ENCODE measurements at regions not wholly inside any gene's neighbourhood (a gene's known extent, or its start where the extent isn't known, plus 50 kb on each side); places are given as distances from the start of the nearest gene placed in this dataset.

- TF ChIP-seq ETV6 (CRISPR knock-in tag; IDR thresholded peaks at IDR 0.05) (no peak), JAZF1 (CRISPR knock-in tag; IDR thresholded peaks at IDR 0.05) (no peak), ZNF416 (CRISPR knock-in tag; IDR thresholded peaks at IDR 0.05) (no peak)
These were observed 158.9 kb downstream of the KIF26A start (continued) for GRCh38 chr14:104297313-104297704.

- H3K4me3 Mint-ChIP-seq, result no peak overlapping the region
- POLR2A ChIA-PET, result no interaction called here
- DNase-seq (ENCODE audit: low spot score) (no peak), ATAC-seq (no peak)
- H3K27me3 Mint-ChIP-seq (ENCODE audit: low read depth), result peaks cover 4% of the 10 kb centered on the region; the same call in 1 of the 2 replicates
- CTCF ChIA-PET, result no interaction called here
- peaks cover 11% of the 10 kb centered on the region for H3K9me3 Mint-ChIP-seq
- no peak overlapping the region for H3K27ac Mint-ChIP-seq
- H3K4me1 Mint-ChIP-seq, result peaks cover 15% of the 10 kb centered on the region
- TF ChIP-seq ETV6 (CRISPR knock-in tag; IDR thresholded peaks at IDR 0.05) (no peak), ZNF317 (CRISPR knock-in tag; IDR thresholded peaks at IDR 0.05; ENCODE audit: borderline replicate concordance, low read depth) (no peak)
- H3K36me3 Mint-ChIP-seq, result peaks cover 11% of the 10 kb centered on the region
These were observed 159.5 kb downstream of the KIF26A start for GRCh38 chr14:104297721-104298401.

GRCh38 chr14:104298458-104298857 is 160.1 kb downstream of the KIF26A start:
- ATAC-seq (no peak), DNase-seq (ENCODE audit: low spot score) (no peak)
- no peak overlapping the region for H3K27ac Mint-ChIP-seq
- H3K27me3 Mint-ChIP-seq (ENCODE audit: low read depth), result peaks cover 4% of the 10 kb centered on the region; the same call in 1 of the 2 replicates
- peaks cover 11% of the 10 kb centered on the region for H3K9me3 Mint-ChIP-seq
- ChIA-PET POLR2A (no interaction called here), CTCF (no interaction called here)
- peaks cover 14% of the 10 kb centered on the region for H3K4me1 Mint-ChIP-seq
- TF ChIP-seq CDX4 (CRISPR knock-in tag; IDR thresholded peaks at IDR 0.05; ENCODE audit: borderline replicate concordance), result no peak
- TF ChIP-seq IRF1 (CRISPR knock-in tag; IDR thresholded peaks at IDR 0.05), result no peak
- H3K36me3 Mint-ChIP-seq, result peaks cover 11% of the 10 kb centered on the region
- H3K4me3 Mint-ChIP-seq, result no peak overlapping the region

GRCh38 chr14:104299993-104300761 is 161.8 kb downstream of the KIF26A start:
- POLR2A ChIA-PET, result no interaction called here
- ATAC-seq (no peak), DNase-seq (ENCODE audit: low spot score) (no peak)
- peaks cover 11% of the 10 kb centered on the region for H3K9me3 Mint-ChIP-seq
- peaks cover 4% of the 10 kb centered on the region; the same call in 1 of the 2 replicates for H3K27me3 Mint-ChIP-seq (ENCODE audit: low read depth)
- H3K4me1 Mint-ChIP-seq, result peaks cover 3% of the 10 kb centered on the region; the same call in 1 of the 2 replicates
- H3K36me3 Mint-ChIP-seq, result peaks cover 11% of the 10 kb centered on the region
- CTCF ChIA-PET, result no interaction called here
- H3K4me3 Mint-ChIP-seq, result no peak overlapping the region
- H3K27ac Mint-ChIP-seq, result no peak overlapping the region
- TF ChIP-seq ZNF423 (CRISPR knock-in tag; IDR thresholded peaks at IDR 0.05) (no peak), ZNF416 (CRISPR knock-in tag; IDR thresholded peaks at IDR 0.05) (no peak), ZNF396 (CRISPR knock-in tag; IDR thresholded peaks at IDR 0.05; ENCODE audit: borderline replicate concordance) (no peak), CDX4 (CRISPR knock-in tag; IDR thresholded peaks at IDR 0.05; ENCODE audit: borderline replicate concordance) (no peak), ZNF512 (CRISPR knock-in tag; IDR thresholded peaks at IDR 0.05; ENCODE audit: borderline replicate concordance) (no peak), ZNF425 (CRISPR knock-in tag; conservative IDR thresholded peaks at IDR 0.05) (no peak), RELA (CRISPR knock-in tag; IDR thresholded peaks at IDR 0.05; ENCODE audit: borderline replicate concordance) (no peak), ZNF219 (CRISPR knock-in tag; IDR thresholded peaks at IDR 0.05; ENCODE audit: borderline replicate concordance) (no peak)

All from WTC11 (cell line).